SK-N-SH (cell line): ENCODE measurements at regions not wholly inside any gene's neighbourhood (a gene's known extent, or its start where the extent isn't known, plus 50 kb on each side); places are given as distances from the start of the nearest gene placed in this dataset.

Experiments
- CTCF ChIA-PET: fragments of 300-600, 350-600 bp; formaldehyde crosslinking; extraction: SDS; loops from one replicate; lab custom pipeline; 2021; lab: Yijun Ruan, JAX
- POLR2A ChIA-PET: fragments of 350-600 bp; sonication (Branson Sonifier 250); formaldehyde crosslinking; extraction: SDS; loops from one replicate; lab custom pipeline; 2020; ENCODE audit warnings: antibody characterized with exemption, inconsistent platforms; lab: Yijun Ruan, JAX
- DNase-seq: peaks from one replicate; pipeline ENCODE4 v3.0.0; 2012
- H2AFZ ChIP-seq: fragments of 200-600 bp; sonication (generic); 2 replicates; pipeline ENCODE4 v1.8.1; 2016; ENCODE audit warnings: antibody characterized with exemption, mild to moderate bottlenecking, low read depth
- H3F3A ChIP-seq: fragments of 200-600 bp; sonication (generic); replicated peaks from 2 replicates; pipeline ENCODE3; 2016; ENCODE audit warnings: antibody characterized with exemption, mild to moderate bottlenecking; ENCODE audit not compliant: insufficient read depth
- H3K27ac ChIP-seq, 2 experiments: fragments of 200-500 bp in 1 of 2; fragments of 200-600 bp in 1 of 2; sonication (Bioruptor generic) in 1 of 2; sonication (generic), shearing (Covaris generic) in 1 of 2; 2 replicates each; pipeline versions ENCODE4 v1.5.1 to v1.6.1; 2014 to 2016; ENCODE audit warnings: low read depth in 2 of 2, inconsistent platforms in 1 of 2, low read length in 1 of 2, mild to moderate bottlenecking in 1 of 2, mixed read lengths in 1 of 2
- H3K27me3 ChIP-seq: fragments of 200-600 bp; sonication (generic), shearing (Covaris generic); 2 replicates; pipeline ENCODE4 v1.6.1; 2016; ENCODE audit warnings: mixed run types; ENCODE audit not compliant: insufficient read depth
- H3K36me3 ChIP-seq, 2 experiments: fragments of 200-500 bp in 1 of 2; fragments of 200-600 bp in 1 of 2; sonication (Bioruptor generic) in 1 of 2; sonication (generic) in 1 of 2; replicated peaks in 1 of 2; 2 replicates each; pipeline versions ENCODE3 to v1.5.1; 2014 to 2016; ENCODE audit warnings: low read length in 1 of 2, mild to moderate bottlenecking in 1 of 2; ENCODE audit not compliant: insufficient read depth in 2 of 2, control insufficient read depth in 1 of 2
- H3K4me1 ChIP-seq, 2 experiments: fragments of 200-500 bp in 1 of 2; fragments of 200-600 bp in 1 of 2; sonication (Bioruptor generic) in 1 of 2; sonication (generic), shearing (Covaris generic) in 1 of 2; 2 replicates each; pipeline versions ENCODE4 v1.5.1 to v1.6.1; 2014 to 2016; ENCODE audit warnings: low read depth in 1 of 2, low read length in 1 of 2, mixed run types in 1 of 2; ENCODE audit not compliant: insufficient read depth in 2 of 2, control insufficient read depth in 1 of 2
- H3K4me2 ChIP-seq: fragments of 200-600 bp; sonication (generic), shearing (Covaris generic); 2 replicates; pipeline ENCODE4 v1.6.1; 2017; ENCODE audit warnings: mixed run types
- H3K4me3 ChIP-seq, 2 experiments: fragments of 200-500 bp in 1 of 2; fragments of 200-600 bp in 1 of 2; sonication (Bioruptor generic) in 1 of 2; sonication (generic), shearing (Covaris generic) in 1 of 2; 2 replicates each; pipeline versions ENCODE4 v1.5.1 to v1.8.1; 2014 to 2016; ENCODE audit warnings: low read depth in 2 of 2, inconsistent platforms in 1 of 2, low read length in 1 of 2, mild to moderate bottlenecking in 1 of 2, mixed read lengths in 1 of 2, moderate library complexity in 1 of 2
- H3K79me2 ChIP-seq: fragments of 200-600 bp; sonication (generic); 2 replicates; pipeline ENCODE4 v1.8.1; 2017; ENCODE audit warnings: mild to moderate bottlenecking; ENCODE audit not compliant: insufficient read depth
- H3K9ac ChIP-seq: fragments of 200-600 bp; sonication (generic); 2 replicates; pipeline ENCODE4 v1.6.1; 2017; ENCODE audit warnings: mixed run types
- H3K9me2 ChIP-seq: fragments of 200-600 bp; sonication (generic); 2 replicates; pipeline ENCODE4 v1.6.1; 2017; ENCODE audit warnings: mixed run types
- H3K9me3 ChIP-seq: fragments of 200-600 bp; sonication (generic); 2 replicates; pipeline ENCODE4 v1.6.1; 2017; ENCODE audit warnings: mixed run types, mild to moderate bottlenecking, moderate library complexity
- H4K20me1 ChIP-seq: fragments of 200-600 bp; sonication (generic); 2 replicates; pipeline ENCODE4 v1.6.1; 2017; ENCODE audit warnings: mild to moderate bottlenecking, mixed run types; ENCODE audit not compliant: insufficient read depth
- ELF1 ChIP-seq: IDR thresholded peaks from 2 replicates; pipeline ENCODE4 v1.4.0; 2012
- EP300 ChIP-seq, 2 experiments: IDR thresholded peaks; 2 replicates each; pipeline versions ENCODE4 v1.4.0 to v1.6.1; 2012; ENCODE audit warnings: borderline replicate concordance in 1 of 2, low read depth in 1 of 2, low read length in 1 of 2
- FOXJ3 ChIP-seq: sonication (generic); formaldehyde crosslinking; IDR thresholded peaks from 2 replicates; pipeline ENCODE4 v1.5.1; 2020; ENCODE audit warnings: mild to moderate bottlenecking, missing genetic modification reagents
- GABPA ChIP-seq: IDR thresholded peaks from 2 replicates; pipeline ENCODE4 v1.4.0; 2012; ENCODE audit warnings: low read depth, mild to moderate bottlenecking
- NRF1 ChIP-seq: IDR thresholded peaks from 2 replicates; pipeline ENCODE4 v1.6.1; 2012; ENCODE audit warnings: low read depth, mild to moderate bottlenecking, low read length
- POLR2AphosphoS5 ChIP-seq: IDR thresholded peaks from 2 replicates; pipeline ENCODE4 v1.6.1; 2012; ENCODE audit warnings: low read depth, low read length
- RFX5 ChIP-seq: IDR thresholded peaks from 2 replicates; pipeline ENCODE4 v1.6.1; 2012; ENCODE audit warnings: mild to moderate bottlenecking, improper control_type of control experiment, low read length
- TAF1 ChIP-seq: IDR thresholded peaks from 2 replicates; pipeline ENCODE4 v1.6.1; 2012; ENCODE audit warnings: low read depth, mild to moderate bottlenecking, low read length, moderate library complexity, borderline replicate concordance
- YY1 ChIP-seq: IDR thresholded peaks from 2 replicates; pipeline ENCODE4 v1.4.0; 2012; ENCODE audit warnings: low read depth, mild to moderate bottlenecking
- TF ChIP-seq, protein P1 (sequence below): IDR thresholded peaks from 2 replicates; pipeline ENCODE4 v1.4.0; 2012; ENCODE audit warnings: low read depth
- TF ChIP-seq, protein P2 (sequence below): IDR thresholded peaks from 2 replicates; pipeline ENCODE4 v1.6.1; 2012; ENCODE audit warnings: mild to moderate bottlenecking, low read depth, low read length, moderate library complexity
- TF ChIP-seq, protein P3 (sequence below): IDR thresholded peaks from 2 replicates; pipeline ENCODE4 v1.4.0; 2012; ENCODE audit warnings: low read depth, borderline replicate concordance
- TF ChIP-seq, protein P4 (sequence below): IDR thresholded peaks from 2 replicates; pipeline ENCODE4; 2012
- TF ChIP-seq, protein P5 (sequence below): IDR thresholded peaks from 2 replicates; pipeline ENCODE4 v1.4.0; 2012; ENCODE audit warnings: low read depth, borderline replicate concordance
- TF ChIP-seq, protein P6 (sequence below): fragments of 200-600 bp; sonication (generic); IDR thresholded peaks from 2 replicates; pipeline ENCODE4 v1.6.1; 2017; ENCODE audit warnings: antibody characterized with exemption, mild to moderate bottlenecking, moderate library complexity

DNA sequence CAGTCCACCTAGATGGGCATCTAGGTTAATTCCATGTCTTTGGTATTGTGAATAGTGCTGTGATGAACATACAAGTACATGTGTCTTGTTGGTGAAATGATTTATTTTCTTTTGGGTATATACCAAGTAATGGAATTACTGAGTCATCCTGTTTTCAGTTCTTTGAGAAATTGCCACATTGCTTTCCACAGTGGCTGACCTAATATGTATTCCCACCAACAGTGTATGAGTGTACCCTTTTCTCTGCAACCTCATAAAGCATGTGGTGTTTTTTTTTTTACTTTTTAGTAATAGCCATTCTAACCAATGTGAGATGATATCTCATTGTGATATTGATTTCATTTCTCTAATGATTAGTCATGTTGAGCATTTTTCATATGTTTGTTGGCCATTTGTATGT, 86.0 kb upstream of the NDN start:
- Histone ChIP-seq H3K27ac (no peak overlapping the region), H3K27me3 (no peaks in the 10 kb centered on the region), H3K36me3 (no peaks in the 10 kb centered on the region), H3K4me2 (no peak overlapping the region)
- DNase-seq = no peak
- TF ChIP-seq, protein P1, sequence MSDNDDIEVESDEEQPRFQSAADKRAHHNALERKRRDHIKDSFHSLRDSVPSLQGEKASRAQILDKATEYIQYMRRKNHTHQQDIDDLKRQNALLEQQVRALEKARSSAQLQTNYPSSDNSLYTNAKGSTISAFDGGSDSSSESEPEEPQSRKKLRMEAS = no peak
- TF ChIP-seq YY1 = no peak
- TF ChIP-seq GABPA = no peak
- no peak for TF ChIP-seq TAF1
- TF ChIP-seq, protein P2, sequence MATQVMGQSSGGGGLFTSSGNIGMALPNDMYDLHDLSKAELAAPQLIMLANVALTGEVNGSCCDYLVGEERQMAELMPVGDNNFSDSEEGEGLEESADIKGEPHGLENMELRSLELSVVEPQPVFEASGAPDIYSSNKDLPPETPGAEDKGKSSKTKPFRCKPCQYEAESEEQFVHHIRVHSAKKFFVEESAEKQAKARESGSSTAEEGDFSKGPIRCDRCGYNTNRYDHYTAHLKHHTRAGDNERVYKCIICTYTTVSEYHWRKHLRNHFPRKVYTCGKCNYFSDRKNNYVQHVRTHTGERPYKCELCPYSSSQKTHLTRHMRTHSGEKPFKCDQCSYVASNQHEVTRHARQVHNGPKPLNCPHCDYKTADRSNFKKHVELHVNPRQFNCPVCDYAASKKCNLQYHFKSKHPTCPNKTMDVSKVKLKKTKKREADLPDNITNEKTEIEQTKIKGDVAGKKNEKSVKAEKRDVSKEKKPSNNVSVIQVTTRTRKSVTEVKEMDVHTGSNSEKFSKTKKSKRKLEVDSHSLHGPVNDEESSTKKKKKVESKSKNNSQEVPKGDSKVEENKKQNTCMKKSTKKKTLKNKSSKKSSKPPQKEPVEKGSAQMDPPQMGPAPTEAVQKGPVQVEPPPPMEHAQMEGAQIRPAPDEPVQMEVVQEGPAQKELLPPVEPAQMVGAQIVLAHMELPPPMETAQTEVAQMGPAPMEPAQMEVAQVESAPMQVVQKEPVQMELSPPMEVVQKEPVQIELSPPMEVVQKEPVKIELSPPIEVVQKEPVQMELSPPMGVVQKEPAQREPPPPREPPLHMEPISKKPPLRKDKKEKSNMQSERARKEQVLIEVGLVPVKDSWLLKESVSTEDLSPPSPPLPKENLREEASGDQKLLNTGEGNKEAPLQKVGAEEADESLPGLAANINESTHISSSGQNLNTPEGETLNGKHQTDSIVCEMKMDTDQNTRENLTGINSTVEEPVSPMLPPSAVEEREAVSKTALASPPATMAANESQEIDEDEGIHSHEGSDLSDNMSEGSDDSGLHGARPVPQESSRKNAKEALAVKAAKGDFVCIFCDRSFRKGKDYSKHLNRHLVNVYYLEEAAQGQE = no peak
- TF ChIP-seq, protein P3, sequence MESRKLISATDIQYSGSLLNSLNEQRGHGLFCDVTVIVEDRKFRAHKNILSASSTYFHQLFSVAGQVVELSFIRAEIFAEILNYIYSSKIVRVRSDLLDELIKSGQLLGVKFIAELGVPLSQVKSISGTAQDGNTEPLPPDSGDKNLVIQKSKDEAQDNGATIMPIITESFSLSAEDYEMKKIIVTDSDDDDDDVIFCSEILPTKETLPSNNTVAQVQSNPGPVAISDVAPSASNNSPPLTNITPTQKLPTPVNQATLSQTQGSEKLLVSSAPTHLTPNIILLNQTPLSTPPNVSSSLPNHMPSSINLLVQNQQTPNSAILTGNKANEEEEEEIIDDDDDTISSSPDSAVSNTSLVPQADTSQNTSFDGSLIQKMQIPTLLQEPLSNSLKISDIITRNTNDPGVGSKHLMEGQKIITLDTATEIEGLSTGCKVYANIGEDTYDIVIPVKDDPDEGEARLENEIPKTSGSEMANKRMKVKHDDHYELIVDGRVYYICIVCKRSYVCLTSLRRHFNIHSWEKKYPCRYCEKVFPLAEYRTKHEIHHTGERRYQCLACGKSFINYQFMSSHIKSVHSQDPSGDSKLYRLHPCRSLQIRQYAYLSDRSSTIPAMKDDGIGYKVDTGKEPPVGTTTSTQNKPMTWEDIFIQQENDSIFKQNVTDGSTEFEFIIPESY = no peak
- TF ChIP-seq, protein P4, sequence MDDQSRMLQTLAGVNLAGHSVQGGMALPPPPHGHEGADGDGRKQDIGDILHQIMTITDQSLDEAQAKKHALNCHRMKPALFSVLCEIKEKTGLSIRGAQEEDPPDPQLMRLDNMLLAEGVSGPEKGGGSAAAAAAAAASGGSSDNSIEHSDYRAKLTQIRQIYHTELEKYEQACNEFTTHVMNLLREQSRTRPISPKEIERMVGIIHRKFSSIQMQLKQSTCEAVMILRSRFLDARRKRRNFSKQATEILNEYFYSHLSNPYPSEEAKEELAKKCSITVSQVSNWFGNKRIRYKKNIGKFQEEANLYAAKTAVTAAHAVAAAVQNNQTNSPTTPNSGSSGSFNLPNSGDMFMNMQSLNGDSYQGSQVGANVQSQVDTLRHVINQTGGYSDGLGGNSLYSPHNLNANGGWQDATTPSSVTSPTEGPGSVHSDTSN = no peak
- TF ChIP-seq, protein P5, sequence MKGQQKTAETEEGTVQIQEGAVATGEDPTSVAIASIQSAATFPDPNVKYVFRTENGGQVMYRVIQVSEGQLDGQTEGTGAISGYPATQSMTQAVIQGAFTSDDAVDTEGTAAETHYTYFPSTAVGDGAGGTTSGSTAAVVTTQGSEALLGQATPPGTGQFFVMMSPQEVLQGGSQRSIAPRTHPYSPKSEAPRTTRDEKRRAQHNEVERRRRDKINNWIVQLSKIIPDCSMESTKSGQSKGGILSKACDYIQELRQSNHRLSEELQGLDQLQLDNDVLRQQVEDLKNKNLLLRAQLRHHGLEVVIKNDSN = no peak
- no peak for TF ChIP-seq EP300 (IDR thresholded peaks at IDR 0.05; ENCODE audit: borderline replicate concordance in 1 of 2, low read depth in 1 of 2, low read length in 1 of 2)
- TF ChIP-seq, protein P6, sequence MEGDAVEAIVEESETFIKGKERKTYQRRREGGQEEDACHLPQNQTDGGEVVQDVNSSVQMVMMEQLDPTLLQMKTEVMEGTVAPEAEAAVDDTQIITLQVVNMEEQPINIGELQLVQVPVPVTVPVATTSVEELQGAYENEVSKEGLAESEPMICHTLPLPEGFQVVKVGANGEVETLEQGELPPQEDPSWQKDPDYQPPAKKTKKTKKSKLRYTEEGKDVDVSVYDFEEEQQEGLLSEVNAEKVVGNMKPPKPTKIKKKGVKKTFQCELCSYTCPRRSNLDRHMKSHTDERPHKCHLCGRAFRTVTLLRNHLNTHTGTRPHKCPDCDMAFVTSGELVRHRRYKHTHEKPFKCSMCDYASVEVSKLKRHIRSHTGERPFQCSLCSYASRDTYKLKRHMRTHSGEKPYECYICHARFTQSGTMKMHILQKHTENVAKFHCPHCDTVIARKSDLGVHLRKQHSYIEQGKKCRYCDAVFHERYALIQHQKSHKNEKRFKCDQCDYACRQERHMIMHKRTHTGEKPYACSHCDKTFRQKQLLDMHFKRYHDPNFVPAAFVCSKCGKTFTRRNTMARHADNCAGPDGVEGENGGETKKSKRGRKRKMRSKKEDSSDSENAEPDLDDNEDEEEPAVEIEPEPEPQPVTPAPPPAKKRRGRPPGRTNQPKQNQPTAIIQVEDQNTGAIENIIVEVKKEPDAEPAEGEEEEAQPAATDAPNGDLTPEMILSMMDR = no peak
- TF ChIP-seq POLR2AphosphoS5 = no peak
- no peak for TF ChIP-seq RFX5
- TF ChIP-seq NRF1 = no peak
- TF ChIP-seq FOXJ3 (CRISPR knock-in tag) = no peak
- TF ChIP-seq ELF1 = no peak
- TF ChIP-seq, all 33 proteins: peak for 0
- H3K4me3 ChIP-seq = no peak overlapping the region
- H3K79me2 ChIP-seq = no peaks in the 10 kb centered on the region
- H3K4me1 ChIP-seq = no peaks in the 10 kb centered on the region
- H3F3A ChIP-seq = no peaks in the 10 kb centered on the region
- no peak overlapping the region for H3K9ac ChIP-seq
- no peaks in the 10 kb centered on the region for H3K9me3 ChIP-seq
- no peaks in the 10 kb centered on the region for H4K20me1 ChIP-seq
- POLR2A ChIA-PET = no interaction called here
- CTCF ChIA-PET = no interaction called here
- no peak overlapping the region for H2AFZ ChIP-seq
- no peaks in the 10 kb centered on the region for H3K9me2 ChIP-seq
